GM18858 (cell line): ENCODE measurements at regions not wholly inside any gene's neighbourhood (a gene's known extent, or its start where the extent isn't known, plus 50 kb on each side); places are given as distances from the start of the nearest gene placed in this dataset.
"Not testable (repeated sequence)": the region's sequence is repeated elsewhere in the genome, so short reads cannot be mapped to it uniquely, and the experiment has no call there.

Experiments used
- ATAC-seq: cut with Tn5 transposase; IDR thresholded peaks from one replicate; pipeline ENCODE4 v1.9.1; 2021; ENCODE audit not compliant: unreplicated experiment

- ATAC-seq, result no peak
These were observed 528.1 kb downstream of the KIF20B start for GRCh38 chr10:90229486-90229885.

GRCh38 chr10:90233805-90234204 is 532.4 kb downstream of the KIF20B start:
- not testable (repeated sequence) for ATAC-seq

- no peak for ATAC-seq
These were observed 544.2 kb downstream of the KIF20B start for GRCh38 chr10:90245623-90246022.

GRCh38 chr10:90250784-90251183 is 549.4 kb downstream of the KIF20B start:
- not testable (repeated sequence) for ATAC-seq

- no peak for ATAC-seq
These were observed 568.3 kb downstream of the KIF20B start for GRCh38 chr10:90269699-90270098.

GRCh38 chr10:90274721-90275468 is 573.5 kb downstream of the KIF20B start:
- ATAC-seq, result no peak

GRCh38 chr10:90276894-90277475 is 575.6 kb downstream of the KIF20B start:
- no peak for ATAC-seq

GRCh38 chr10:90286406-90286805 is 571.4 kb downstream of the HTR7 start:
- no peak for ATAC-seq

GRCh38 chr10:90286941-90287340 is 570.9 kb downstream of the HTR7 start:
- no peak for ATAC-seq

GRCh38 chr10:90288391-90288933 is 569.4 kb downstream of the HTR7 start:
- no peak for ATAC-seq

GRCh38 chr10:90289037-90289436 is 568.8 kb downstream of the HTR7 start:
- no peak for ATAC-seq

- no peak for ATAC-seq
These were observed 564.2 kb downstream of the HTR7 start for GRCh38 chr10:90293616-90294015.

- not testable (repeated sequence) for ATAC-seq
These were observed 562.9 kb downstream of the HTR7 start for GRCh38 chr10:90294821-90295540.

GRCh38 chr10:90302031-90302430 is 555.8 kb downstream of the HTR7 start:
- not testable (repeated sequence) for ATAC-seq

GRCh38 chr10:90302758-90303481 is 554.9 kb downstream of the HTR7 start:
- no peak for ATAC-seq

GRCh38 chr10:90304533-90304932 is 553.3 kb downstream of the HTR7 start:
- ATAC-seq, result no peak

- ATAC-seq, result no peak
These were observed 551.7 kb downstream of the HTR7 start for GRCh38 chr10:90306187-90306586.

GRCh38 chr10:90308223-90308622 is 549.6 kb downstream of the HTR7 start:
- ATAC-seq, result no peak

GRCh38 chr10:90313576-90314325 is 544.1 kb downstream of the HTR7 start:
- ATAC-seq, result no peak

GRCh38 chr10:90314718-90315117 is 543.1 kb downstream of the HTR7 start:
- no peak for ATAC-seq
